ENCODE measurements at regions not wholly inside any gene's neighbourhood (a gene's known extent, or its start where the extent isn't known, plus 50 kb on each side); places are given as distances from the start of the nearest gene placed in this dataset.

DNA sequence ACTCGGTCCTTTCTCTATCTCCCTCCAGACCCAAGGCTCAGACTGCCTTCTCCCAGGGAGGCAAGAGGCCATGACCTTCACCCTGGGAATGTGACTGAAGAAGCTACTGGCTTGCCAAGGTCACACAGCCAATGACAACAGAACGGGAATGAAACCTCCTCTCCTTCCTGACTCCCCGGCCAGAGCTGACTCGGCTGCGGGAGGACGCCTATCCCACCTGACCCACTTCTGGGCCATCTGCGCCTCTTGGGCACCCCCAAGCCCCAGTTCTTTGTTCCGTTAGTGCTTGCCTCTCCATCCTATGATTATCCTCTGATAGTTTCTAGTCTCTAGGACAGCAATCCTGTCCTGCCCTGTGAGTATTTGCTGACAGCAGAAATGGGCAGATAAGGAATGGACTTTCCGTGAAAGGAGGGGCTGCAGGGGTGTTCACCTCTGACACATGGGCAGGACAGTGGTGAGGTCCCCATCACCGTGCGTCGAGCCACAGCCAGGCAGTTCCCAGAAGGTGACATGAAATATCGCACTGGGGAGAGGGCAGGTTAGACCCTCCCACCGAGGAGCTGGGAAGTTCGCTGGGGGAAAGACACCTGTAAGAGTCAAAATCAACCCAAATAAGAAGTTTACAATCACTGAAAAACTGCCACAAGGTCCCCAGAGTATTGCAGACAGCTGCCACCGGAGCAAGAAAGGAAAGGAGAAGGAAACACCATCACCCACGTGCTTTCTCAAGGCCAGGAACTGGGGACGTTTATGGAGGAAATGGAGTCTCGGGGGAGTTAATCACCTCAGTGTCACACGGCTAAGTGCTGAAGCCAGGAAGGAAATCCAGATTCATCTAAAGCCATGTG, 63.0 kb downstream of the INSIG1 start:
- no peak for TF ChIP-seq POLR2AphosphoS5 (IDR thresholded peaks at IDR 0.05; ENCODE audit: low read depth, low read length)
- no peak for TF ChIP-seq POLR2A (IDR thresholded peaks at IDR 0.05; ENCODE audit: low read depth, low read length)
- TF ChIP-seq TAF1 (IDR thresholded peaks at IDR 0.05; ENCODE audit: low read depth, low read length): no peak
- TF ChIP-seq PAX5 (IDR thresholded peaks at IDR 0.05; ENCODE audit: insufficient read depth, low read length, severe bottlenecking): no peak
